ENCODE measurements at regions not wholly inside any gene's neighbourhood (a gene's known extent, or its start where the extent isn't known, plus 50 kb on each side); places are given as distances from the start of the nearest gene placed in this dataset.
"Not testable (repeated sequence)": the region's sequence is repeated elsewhere in the genome, so short reads cannot be mapped to it uniquely, and the experiment has no call there.

DNA sequence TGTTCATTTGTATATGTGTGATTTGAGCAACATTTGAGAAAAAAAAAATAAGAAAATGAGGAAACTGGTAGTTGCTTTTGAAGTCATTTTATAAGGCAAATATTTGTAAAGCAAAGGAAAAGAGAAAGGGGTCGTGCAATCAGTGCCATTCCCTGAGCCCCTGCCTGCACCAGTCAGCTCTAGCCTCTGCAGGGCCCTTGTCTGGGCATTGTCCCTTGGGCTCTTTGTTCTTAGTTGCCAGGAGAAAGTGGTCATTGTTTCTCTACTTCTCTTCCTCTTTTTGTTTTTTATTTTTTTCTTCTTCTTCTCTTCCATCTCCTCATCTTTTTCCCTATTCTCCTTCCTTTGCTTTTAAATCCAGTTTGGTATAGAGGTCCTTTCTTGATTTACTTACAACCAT lies 175.3 kb upstream of the CREB1 start:
- DNase-seq (ENCODE audit: low read depth in 2 of 3, low spot score in 2 of 3) = no peak

DNA sequence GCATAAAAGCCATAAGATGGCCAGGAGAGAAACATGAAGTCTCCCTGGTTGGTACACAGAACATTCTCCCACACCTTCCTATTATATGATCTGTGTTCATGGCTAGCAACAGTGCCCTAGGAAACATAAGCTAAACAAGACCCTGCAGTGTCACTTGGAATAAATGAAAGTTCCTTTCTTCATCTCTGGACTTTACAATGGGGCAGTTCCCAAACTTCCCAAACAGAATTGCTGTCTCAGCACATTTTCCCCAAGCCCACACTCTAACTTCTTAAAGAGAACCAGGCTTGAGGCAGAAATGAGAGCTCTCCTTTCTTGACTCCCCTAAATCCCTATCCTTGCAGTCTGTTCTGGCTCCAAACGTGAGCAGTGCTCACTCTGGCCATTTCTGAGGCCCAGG lies 173.2 kb upstream of the CREB1 start:
- DNase-seq (ENCODE audit: low read depth in 2 of 3, low spot score in 2 of 3) = no peak

DNA sequence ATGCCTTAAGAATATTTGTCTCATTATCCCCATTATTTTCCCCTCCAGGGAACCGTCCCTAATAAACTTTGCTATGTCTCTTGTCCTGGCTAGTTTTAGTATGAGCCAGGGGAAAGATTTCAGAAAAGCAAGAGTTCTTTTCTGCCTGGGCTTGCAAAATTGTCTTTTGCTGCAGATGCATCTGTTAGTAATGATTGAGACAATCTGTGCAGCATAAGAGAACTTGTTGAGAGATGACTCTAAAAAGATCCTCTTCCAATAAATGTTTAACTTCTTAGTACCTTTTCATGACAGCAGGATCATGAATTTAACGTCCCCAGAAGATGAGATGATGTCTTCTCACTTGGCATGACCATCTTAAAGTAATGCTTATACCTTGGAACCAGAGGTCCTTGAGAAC lies 172.5 kb upstream of the CREB1 start:
- DNase-seq (ENCODE audit: low read depth in 2 of 3, low spot score in 2 of 3) = no peak

DNA sequence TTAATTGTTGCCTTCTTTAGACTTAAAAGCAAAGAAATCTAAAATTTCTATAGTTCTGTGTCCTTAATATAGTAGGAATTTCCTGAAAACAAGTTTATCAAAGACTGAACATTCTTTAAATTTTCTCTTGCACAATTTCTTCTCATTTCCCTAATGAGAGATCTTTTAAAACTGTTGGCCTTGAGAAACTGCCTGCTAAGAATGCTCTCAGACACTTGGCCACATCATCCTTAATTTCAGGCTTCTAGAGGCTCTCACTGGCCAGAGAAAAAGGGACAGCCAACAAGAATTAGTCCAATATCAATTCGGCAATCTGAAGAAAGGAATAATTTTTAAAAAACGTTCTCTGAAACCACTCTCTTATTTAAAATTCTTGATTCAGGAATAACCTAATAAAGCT lies 167.0 kb upstream of the CREB1 start:
- DNase-seq (ENCODE audit: low read depth in 2 of 3, low spot score in 2 of 3) = no peak

DNA sequence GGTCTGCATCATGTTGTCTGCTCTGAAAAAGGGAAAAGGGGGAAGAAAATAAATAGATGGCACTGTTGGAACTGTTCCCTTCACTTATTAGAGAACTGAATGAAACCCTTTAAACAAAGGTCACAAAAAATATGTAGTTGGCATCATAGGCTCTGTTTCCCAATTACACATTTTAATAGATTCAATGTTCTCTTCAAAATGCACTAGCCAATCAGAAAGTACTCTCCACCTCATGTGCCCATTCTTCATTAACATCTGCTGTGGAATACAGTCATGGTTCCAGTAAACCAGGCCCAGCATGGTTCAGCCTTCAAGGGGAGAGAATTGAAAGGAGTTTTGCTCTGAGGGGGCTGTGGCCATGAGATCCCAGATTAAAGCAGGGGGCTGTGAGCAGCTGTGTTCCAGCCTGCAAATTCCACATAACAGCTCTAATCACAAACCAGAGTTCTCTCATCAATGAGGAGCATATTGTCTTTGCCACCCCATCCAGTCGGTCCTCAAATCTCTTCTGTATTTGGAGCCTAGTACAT lies 165.9 kb upstream of the CREB1 start:
- DNase-seq (ENCODE audit: low read depth in 2 of 3, low spot score in 2 of 3) = no peak

DNA sequence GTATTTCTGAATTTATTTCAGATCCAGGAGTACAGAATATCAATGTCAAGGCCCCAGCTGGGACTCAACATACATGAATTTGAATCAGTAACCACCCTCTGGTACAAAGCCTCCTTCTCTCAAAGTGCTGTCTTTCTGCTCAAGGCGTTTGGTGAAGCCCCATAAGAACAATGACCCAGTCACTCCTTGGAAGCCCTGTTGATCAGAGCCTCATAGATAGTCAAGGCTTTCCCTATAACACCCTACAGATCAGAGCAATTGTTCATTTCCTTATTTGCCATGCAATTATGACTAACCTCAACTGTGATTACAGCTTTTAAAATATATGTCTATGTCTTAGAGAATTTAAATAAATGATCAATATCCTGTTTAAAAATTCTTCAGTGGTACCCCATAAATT lies 159.1 kb upstream of the CREB1 start:
- no peak for DNase-seq (ENCODE audit: low read depth in 2 of 3, low spot score in 2 of 3)

DNA sequence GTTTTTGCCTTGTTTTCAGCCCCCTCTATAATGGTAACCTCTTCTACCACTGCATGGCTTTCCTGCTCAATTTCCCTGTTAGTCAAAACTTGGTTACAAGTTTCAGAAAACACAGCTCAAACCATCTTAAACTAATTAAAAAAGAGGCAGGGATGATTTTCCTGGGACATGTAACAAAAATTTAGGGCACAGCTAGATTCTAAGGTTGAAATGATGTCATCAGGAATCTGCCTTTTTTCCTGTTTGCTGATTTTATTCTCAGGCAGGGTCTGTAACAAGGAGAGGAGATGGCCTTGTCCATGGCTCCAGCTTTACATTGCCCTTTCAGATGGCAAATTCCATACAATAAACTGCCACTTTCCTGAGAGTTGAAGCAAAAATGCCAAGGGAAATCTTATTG lies 157.9 kb upstream of the CREB1 start:
- DNase-seq (ENCODE audit: low read depth in 2 of 3, low spot score in 2 of 3) = no peak

DNA sequence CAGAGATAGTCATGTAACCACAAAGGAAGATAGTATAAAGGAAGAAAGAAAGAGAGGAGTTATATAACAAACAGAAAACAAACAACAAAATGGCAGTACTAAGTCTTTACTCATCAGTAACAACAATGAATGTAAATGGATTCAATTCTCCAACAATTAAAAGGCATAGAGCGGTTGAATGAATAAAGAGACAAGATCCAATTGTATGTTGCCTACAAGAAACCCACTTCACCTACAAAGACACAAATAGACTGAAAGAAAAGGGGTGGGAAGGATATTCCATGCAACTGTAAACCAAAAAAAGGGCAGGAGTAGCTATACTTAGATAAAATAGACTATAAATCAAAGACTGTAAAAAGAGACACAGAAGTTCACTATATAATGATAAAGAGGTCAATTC lies 157.3 kb upstream of the CREB1 start:
- DNase-seq (ENCODE audit: low read depth in 2 of 3, low spot score in 2 of 3) = no peak

DNA sequence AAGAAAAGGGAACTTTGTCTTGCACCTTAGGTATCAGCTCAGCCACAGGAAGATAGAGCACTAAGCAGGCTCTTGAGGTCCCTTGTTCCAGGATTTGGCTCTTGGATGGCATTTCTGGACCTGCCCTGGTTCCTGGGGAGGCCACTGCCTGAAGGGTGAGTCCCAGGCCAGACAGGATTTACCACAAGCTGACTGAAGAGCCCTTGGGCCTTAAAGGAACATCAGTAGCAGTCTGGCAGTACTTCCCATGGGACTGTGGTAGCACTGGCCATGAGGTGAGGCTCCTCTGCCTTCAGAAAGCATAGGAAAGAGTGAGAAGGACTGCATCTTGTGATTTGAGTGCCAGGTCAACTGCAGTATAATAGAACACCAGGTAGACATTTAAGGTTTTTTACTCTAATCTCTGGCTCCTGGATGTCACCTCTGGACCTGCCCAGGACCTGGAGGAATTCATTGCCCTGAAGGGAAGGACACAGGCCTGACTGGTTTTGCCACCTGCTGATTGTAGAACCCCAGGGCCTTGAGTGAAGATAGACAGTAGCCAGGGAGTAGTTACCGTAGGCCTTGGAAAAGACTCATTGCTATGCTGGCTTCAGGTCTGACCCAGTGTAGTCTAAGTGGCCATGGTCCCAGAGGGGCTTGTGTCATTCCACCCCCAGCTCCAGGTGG lies 154.4 kb upstream of the CREB1 start:
- DNase-seq (ENCODE audit: low read depth in 2 of 3, low spot score in 2 of 3) = no peak

DNA sequence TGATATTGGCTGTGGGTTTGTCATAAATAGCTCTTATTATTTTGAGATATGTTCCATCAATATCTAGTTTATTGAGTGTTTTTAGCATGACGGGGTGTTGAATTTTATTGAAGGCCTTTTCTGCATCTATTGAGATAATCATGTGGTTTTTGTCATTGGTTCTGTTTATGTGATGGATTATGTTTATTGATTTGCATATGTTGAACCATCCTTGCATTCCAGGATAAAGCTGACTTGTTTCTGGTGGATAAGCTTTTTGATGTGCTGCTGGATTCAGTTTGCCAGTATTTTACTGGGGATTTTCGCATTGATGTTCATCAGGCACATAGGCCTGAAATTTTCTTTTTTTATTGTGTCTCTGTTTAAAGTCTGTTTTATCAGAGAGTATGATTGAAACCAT lies 151.1 kb upstream of the CREB1 start:
- DNase-seq (ENCODE audit: low read depth in 2 of 3, low spot score in 2 of 3) = not testable (repeated sequence)

DNA sequence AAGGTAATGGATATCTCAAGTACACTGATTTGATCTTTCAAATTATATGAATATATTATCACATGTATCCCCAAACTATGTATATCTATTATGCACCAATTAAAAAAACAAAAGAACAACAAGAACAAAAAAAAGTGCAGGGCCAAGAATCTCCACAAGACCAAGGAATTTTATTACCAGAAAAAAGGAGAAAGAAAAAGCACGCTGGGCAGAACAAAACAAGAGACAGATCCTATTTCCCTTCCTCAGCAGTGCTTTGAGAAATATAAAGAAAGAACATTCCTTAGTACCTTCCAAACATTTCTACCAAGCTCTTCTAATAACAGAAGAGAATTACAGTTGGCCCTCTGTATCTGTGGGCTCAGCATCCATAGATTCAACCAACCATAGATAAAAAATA lies 144.7 kb upstream of the CREB1 start:
- no peak for DNase-seq (ENCODE audit: low read depth in 2 of 3, low spot score in 2 of 3)

DNA sequence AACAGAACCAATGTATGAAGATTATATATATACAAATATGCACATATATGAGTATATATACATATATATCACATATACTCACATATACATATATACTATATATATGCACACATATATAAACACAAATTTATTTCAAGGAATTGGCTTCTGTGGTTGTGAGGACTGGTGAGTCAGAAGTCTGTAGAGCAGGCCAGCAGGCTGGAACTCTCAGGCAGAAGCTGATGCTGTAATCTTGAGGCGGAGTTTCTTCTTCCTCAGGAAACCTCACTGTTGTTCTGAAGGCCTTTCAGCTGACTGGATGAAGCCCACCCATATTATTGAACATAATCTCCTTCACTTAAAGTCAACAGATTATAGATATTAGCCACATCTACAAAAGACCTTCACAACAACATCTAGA lies 143.9 kb upstream of the CREB1 start:
- no peak for DNase-seq (ENCODE audit: low read depth in 2 of 3, low spot score in 2 of 3)

DNA sequence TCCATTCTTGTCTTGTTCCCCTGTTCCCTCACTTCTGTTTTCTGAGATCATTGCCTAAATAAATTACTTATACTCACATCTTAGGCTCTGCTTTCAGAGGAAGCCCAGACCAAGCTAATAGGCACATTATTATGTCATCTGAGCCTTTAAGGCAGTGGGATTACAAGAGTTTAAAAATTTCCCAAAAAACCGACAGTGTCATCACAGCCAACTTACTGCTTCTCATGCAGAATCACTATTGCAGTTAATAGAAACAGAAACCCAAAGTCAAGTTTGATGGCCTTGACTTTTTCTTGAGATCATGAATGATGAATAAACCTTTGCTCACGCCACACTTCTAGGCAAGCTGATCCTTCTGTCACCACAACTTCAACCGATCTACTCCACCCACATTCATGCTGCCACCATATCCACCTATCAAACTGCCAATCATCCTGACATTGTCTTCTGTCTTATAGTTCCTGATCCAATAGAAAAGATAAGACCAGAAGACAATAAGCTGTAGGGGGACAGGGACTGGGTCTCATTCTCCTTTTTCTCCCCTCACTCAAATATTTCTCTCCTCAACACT lies 142.7 kb upstream of the CREB1 start:
- no peak for DNase-seq (ENCODE audit: low read depth in 2 of 3, low spot score in 2 of 3)

DNA sequence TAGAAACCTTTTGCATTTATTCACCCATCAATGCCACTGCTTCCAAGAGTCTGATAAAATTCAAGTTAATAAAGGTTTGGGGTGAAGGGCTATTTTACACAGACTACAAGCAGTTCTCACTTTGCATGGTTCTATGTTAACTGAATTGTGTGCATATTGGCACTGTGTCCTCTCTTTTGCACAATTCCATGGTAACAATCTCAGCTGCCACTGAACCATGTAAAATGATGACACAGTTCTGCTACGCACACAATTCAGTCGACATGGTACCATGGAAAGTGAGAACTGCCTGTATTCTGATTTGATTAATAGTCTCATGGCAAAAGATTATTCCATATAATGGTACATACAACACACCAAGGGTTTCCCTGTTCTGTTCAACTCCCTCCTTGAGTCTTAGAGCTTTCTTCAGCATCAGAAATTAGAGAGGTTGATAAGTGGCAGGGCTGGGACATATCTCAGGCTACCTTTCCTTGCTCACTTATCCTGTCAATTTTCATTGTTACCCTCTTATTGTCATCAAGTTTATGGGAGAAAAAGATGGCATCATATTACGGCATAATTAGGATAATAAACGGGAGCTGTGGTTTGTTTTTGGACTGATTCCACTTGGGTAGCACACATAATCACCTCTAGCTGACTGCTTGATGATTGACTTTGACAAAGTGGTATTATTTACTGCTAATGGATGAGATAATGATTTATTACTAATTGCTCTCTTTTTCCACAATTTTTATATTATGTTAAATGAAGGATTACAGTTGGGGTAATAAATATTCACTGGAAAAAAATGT lies 139.3 kb upstream of the CREB1 start:
- no peak for DNase-seq (ENCODE audit: low read depth in 2 of 3, low spot score in 2 of 3)

DNA sequence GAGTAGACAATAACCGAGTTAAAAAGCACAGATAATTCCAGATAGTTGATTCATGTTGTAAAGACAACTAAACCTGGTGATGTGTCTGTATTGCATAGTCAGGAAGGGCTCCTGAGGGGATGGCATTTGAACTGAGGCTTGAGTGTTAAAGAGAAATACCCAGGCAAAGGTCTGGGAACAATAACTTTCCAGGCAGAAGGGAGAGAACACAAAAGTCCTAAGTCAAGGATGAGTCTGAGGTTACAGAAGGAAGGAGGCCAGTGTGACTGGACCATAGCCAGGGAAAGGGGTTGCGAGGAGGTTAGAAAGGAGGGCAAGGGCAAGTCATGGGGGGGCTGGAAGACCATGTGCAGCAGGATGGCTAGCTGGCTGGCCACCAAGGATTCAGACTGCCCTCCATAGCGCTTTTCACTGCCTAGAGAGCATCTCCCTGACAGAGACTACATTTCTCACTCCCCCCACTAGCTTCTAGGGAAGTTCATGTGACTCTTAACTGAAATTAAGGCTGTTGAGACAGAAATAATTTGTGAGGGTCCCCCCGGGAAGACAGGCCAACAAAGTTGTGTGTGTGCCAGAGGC lies 135.5 kb upstream of the CREB1 start:
- no peak for DNase-seq (ENCODE audit: low read depth in 2 of 3, low spot score in 2 of 3)

DNA sequence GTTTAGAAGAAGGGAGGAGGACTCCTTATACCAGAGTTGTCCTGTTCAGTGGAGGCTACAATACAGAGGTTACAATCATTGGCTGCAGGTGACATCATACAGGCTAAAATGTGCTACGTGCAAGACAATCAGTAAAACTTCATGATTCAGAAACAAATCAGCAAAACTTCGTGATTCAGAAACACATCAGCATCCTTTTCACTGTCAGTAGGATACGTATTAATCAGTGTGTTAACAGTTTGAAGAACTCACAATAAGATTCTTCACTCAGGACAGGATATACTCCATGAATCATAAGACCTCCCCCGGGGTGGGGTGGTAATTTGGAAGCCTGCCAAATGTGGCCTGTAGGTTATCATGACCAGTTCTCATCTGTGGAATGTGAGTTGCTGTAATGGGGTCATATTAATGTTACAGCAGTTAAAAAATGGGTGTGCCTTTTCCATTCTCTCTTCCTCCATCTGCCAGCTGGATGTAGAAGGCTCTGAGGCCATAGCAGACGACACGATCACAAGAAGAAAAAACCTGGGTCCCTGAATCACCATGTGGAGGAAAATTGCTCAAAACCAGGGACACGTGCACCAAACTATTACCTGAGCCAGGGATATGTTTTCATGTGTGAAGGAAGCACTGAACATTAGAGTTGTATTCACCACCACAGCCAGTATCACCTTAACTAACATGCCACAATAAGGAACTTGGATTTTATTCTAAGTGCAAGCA lies 134.8 kb upstream of the CREB1 start:
- peak in 1 of 3 experiments; percentile 37 for DNase-seq (ENCODE audit: low read depth in 2 of 3, low spot score in 2 of 3)

DNA sequence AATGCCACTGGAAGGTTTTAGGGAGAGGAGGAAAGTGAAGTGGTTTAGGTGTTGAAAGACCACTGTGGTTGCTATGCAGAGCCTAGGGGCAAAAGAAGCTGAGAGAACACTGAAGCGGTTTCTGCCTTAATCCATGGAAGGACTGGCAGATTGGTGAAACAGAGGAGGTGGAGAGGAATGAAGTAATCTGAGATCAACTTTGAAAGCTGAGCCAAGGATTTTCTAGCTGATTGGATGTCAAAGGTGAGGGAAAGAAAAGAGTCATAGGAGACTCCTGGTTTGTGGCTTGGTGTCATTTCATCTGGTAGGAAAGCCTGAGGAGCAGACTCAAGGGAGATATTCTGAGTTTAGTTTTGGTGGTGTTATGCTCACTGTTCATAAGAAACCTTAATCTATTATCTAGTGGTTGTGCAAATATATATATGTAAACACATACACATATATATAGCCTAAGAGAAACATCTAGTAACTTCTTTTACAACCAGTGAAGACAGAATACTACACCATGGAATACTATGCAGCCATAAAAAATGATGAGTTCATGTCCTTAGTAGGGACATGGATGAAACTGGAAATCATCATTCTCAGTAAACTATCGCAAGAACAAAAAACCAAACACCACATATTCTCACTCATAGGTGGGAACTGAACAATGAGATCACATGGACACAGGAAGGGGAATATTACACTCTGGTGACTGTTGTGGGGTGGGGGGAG lies 134.1 kb upstream of the CREB1 start:
- no peak for DNase-seq (ENCODE audit: low read depth in 2 of 3, low spot score in 2 of 3)

DNA sequence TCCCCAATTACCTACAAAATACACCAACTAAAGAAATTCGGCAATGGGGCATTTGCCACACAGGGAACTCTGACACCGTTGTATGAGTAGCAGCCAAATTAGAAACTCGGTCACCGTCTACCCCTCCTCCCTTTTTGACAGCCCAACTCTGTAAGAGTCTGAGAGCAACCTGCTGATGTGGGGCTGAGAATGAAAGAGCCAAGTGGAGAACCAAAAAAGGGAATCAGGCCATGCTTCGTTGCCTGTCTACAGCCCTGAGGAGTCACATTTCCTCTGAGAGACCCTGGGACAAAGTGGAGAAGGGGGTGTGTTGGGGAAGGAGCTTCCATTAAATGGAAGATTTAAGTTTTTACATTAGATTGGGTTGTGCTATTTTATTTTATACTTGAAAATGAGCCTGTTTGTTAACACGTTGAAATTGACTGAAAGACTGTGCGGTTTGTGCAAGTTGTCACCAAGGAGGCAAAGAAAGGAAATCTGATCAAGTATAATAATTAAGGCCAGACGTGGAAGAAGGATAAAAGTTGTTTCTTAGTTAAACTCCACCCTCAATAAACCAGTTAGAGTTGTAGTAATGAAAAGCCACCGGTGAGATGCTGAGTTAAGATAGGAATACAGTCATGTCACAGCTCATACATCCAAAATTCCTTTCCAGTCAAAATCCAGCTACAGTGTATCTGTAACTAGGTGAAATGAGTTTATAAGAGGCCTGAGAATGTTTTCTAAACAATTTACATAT lies 131.7 kb upstream of the CREB1 start:
- no peak for DNase-seq (ENCODE audit: low read depth in 2 of 3, low spot score in 2 of 3)

DNA sequence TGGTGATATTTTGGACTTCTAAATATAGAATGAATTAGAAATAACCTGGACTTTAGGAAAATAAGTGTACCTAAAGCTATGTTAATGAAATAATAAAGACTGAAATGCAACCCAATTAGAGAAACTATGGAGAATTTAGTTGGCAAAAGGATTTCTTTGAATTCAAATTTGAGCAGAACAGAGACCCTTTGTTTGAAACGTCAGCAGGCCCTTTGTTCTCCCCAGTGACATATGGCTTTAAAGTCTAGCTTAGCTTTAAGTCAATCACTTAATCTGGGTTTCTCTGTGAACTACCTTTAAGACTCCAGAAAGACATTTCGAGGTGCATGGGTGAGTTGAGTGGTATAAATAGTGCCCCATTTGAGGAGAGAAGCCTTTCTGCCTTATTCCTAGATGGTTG lies 130.5 kb upstream of the CREB1 start:
- no peak for DNase-seq (ENCODE audit: low read depth in 2 of 3, low spot score in 2 of 3)

DNA sequence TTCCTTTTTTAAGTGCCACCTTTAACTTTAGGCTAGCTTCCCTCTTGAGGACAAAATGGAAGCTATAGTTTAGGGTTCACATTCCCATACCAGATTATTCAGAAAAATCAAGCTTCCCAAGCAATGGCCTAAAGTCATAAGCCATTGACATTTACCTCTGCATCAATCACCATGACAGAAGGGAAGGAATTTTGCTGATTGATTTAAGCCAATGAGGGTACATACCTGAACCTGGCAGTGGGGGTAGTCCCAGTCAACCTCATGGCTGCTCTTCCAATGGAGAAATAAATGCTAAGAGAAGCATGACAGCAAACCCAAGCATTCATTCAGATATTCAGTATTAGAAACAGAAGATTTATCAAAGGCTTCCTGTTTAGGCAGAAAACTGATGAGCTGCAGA lies 128.4 kb upstream of the CREB1 start:
- DNase-seq (ENCODE audit: low read depth in 2 of 3, low spot score in 2 of 3) = no peak

Measured in activated CD8-positive, alpha-beta memory T cell treated with anti-CD3 and anti-CD28 coated beads for 48 hours (primary cell).